Fibroblast of lung (primary cell): ENCODE measurements at regions not wholly inside any gene's neighbourhood (a gene's known extent, or its start where the extent isn't known, plus 50 kb on each side); places are given as distances from the start of the nearest gene placed in this dataset.

Source experiments
- CTCF ChIP-seq, 2 donors: IDR thresholded peaks in 1 of 2; conservative IDR thresholded peaks in 1 of 2; 1 replicate in 1 of 2; 2 replicates in 1 of 2; pipeline ENCODE4 v1.5.1; 2011 to 2012; ENCODE audit warnings: low read length in 2 of 2, control low read depth in 1 of 2, inconsistent platforms in 1 of 2, low read depth in 1 of 2, mild to moderate bottlenecking in 1 of 2
- EZH2 ChIP-seq: IDR thresholded peaks from 2 replicates; pipeline ENCODE4 v1.5.1; 2012; ENCODE audit warnings: low read length, control low read depth, mild to moderate bottlenecking; ENCODE audit errors: missing control alignments

- TF ChIP-seq CTCF (conservative IDR thresholded peaks at IDR 0.05 in 1 of 2, IDR thresholded peaks at IDR 0.05 in 1 of 2; ENCODE audit: low read depth in 1 of 2, low read length in 2 of 2) (no peak), EZH2 (no peak)
Observed at GRCh38 chr2:221077799-221078198, 494.3 kb downstream of the EPHA4 start.
